GM04504 (cell line): ENCODE measurements at regions not wholly inside any gene's neighbourhood (a gene's known extent, or its start where the extent isn't known, plus 50 kb on each side); places are given as distances from the start of the nearest gene placed in this dataset.

Source experiments
- DNase-seq: peaks from one replicate; pipeline ENCODE4 v3.0.0-alpha.2; 2012; ENCODE audit warnings: low read depth

GRCh38 chr2:118232796-118233195 lies 144.5 kb downstream of the INSIG2 start:
- no peak for DNase-seq

GRCh38 chr2:118232391-118232790 lies 144.1 kb downstream of the INSIG2 start:
- no peak for DNase-seq

- no peak for DNase-seq
These were observed 143.5 kb downstream of the INSIG2 start for GRCh38 chr2:118231759-118232158.

- DNase-seq, result no peak
These were observed 139.6 kb downstream of the INSIG2 start for GRCh38 chr2:118227698-118228508.

GRCh38 chr2:118225666-118226065 lies 137.4 kb downstream of the INSIG2 start:
- no peak for DNase-seq

GRCh38 chr2:118224895-118225311 lies 136.6 kb downstream of the INSIG2 start:
- DNase-seq, result no peak

- no peak for DNase-seq
These were observed 136.0 kb downstream of the INSIG2 start for GRCh38 chr2:118223992-118224894.

GRCh38 chr2:118223511-118223991 lies 135.3 kb downstream of the INSIG2 start:
- DNase-seq, result no peak

GRCh38 chr2:118222672-118223421 lies 134.6 kb downstream of the INSIG2 start:
- DNase-seq, result no peak

GRCh38 chr2:118222273-118222594 lies 134.0 kb downstream of the INSIG2 start:
- DNase-seq, result no peak

- peak; percentile 65 for DNase-seq
These were observed 133.4 kb downstream of the INSIG2 start for GRCh38 chr2:118221536-118222272.

GRCh38 chr2:118219611-118220010 lies 131.3 kb downstream of the INSIG2 start:
- DNase-seq, result no peak

GRCh38 chr2:118216224-118216623 lies 128.0 kb downstream of the INSIG2 start:
- no peak for DNase-seq

GRCh38 chr2:118209727-118210126 lies 121.5 kb downstream of the INSIG2 start:
- no peak for DNase-seq

GRCh38 chr2:118207889-118208288 lies 119.6 kb downstream of the INSIG2 start:
- no peak for DNase-seq

GRCh38 chr2:118202707-118203303 lies 114.5 kb downstream of the INSIG2 start:
- DNase-seq, result peak; percentile 17

- DNase-seq, result no peak
These were observed 110.0 kb downstream of the INSIG2 start for GRCh38 chr2:118198268-118198667.

- DNase-seq, result no peak
These were observed 108.9 kb downstream of the INSIG2 start for GRCh38 chr2:118197011-118197675.

- no peak for DNase-seq
These were observed 102.2 kb downstream of the INSIG2 start for GRCh38 chr2:118190474-118190873.

GRCh38 chr2:118186858-118187254 lies 98.6 kb downstream of the INSIG2 start:
- DNase-seq, result no peak
